ENCODE measurements at regions not wholly inside any gene's neighbourhood (a gene's known extent, or its start where the extent isn't known, plus 50 kb on each side); places are given as distances from the start of the nearest gene placed in this dataset.

DNA sequence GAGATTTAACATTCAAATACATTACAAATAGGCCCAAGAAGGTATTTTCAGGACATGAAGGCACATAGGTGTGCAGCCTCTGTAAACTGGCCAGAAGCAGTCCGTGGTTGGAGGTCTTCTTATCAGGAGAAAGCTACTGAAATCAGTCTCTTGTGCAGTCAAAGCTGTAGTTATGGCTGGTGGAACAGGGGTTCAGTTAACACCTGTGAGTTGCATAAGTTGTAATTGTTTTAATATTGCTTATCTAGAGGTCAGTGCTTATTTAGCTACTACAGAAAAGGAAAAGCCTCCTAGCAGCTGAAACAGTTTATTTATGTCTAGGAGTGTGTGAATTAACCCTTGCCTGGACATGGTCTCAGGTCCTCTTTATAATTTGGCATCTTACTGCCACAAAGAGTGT is 377.6 kb upstream of the MDGA2 start:
- no peak for ATAC-seq

DNA sequence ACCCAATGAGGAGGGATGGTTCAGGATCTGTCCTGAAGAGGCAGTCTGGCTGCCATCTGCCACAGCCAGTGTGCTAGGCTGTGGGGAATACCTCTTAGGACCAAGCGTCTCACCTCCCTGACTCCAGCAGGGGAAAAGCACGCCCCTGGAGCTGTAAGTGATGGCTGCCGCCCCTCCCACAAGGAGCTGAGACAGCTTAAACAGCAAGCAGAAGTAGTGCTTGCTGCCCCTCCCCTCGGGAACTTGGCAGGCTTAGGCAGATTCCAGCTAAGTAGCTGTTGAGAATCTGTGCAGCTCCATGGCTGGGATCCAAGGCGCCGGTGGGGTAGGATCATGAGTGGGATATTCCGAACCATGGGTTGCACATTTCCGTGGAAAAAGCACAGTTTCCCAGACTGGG is 360.4 kb upstream of the MDGA2 start:
- ATAC-seq = no peak
- TF ChIP-seq, protein P1, sequence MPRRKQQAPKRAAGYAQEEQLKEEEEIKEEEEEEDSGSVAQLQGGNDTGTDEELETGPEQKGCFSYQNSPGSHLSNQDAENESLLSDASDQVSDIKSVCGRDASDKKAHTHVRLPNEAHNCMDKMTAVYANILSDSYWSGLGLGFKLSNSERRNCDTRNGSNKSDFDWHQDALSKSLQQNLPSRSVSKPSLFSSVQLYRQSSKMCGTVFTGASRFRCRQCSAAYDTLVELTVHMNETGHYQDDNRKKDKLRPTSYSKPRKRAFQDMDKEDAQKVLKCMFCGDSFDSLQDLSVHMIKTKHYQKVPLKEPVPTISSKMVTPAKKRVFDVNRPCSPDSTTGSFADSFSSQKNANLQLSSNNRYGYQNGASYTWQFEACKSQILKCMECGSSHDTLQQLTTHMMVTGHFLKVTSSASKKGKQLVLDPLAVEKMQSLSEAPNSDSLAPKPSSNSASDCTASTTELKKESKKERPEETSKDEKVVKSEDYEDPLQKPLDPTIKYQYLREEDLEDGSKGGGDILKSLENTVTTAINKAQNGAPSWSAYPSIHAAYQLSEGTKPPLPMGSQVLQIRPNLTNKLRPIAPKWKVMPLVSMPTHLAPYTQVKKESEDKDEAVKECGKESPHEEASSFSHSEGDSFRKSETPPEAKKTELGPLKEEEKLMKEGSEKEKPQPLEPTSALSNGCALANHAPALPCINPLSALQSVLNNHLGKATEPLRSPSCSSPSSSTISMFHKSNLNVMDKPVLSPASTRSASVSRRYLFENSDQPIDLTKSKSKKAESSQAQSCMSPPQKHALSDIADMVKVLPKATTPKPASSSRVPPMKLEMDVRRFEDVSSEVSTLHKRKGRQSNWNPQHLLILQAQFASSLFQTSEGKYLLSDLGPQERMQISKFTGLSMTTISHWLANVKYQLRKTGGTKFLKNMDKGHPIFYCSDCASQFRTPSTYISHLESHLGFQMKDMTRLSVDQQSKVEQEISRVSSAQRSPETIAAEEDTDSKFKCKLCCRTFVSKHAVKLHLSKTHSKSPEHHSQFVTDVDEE (CRISPR knock-in tag; IDR thresholded peaks at IDR 0.05) = no peak
- TF ChIP-seq ZFP3 (CRISPR knock-in tag; IDR thresholded peaks at IDR 0.05) (no peak), ISL1 (CRISPR knock-in tag; IDR thresholded peaks at IDR 0.05) (no peak), CSDC2 (CRISPR knock-in tag; IDR thresholded peaks at IDR 0.05) (no peak), TCF4 (CRISPR knock-in tag; IDR thresholded peaks at IDR 0.05; ENCODE audit: borderline replicate concordance) (no peak), GLIS3 (CRISPR knock-in tag; IDR thresholded peaks at IDR 0.05) (no peak), ZFP30 (CRISPR knock-in tag; IDR thresholded peaks at IDR 0.05) (no peak)
- TF ChIP-seq, protein P2, sequence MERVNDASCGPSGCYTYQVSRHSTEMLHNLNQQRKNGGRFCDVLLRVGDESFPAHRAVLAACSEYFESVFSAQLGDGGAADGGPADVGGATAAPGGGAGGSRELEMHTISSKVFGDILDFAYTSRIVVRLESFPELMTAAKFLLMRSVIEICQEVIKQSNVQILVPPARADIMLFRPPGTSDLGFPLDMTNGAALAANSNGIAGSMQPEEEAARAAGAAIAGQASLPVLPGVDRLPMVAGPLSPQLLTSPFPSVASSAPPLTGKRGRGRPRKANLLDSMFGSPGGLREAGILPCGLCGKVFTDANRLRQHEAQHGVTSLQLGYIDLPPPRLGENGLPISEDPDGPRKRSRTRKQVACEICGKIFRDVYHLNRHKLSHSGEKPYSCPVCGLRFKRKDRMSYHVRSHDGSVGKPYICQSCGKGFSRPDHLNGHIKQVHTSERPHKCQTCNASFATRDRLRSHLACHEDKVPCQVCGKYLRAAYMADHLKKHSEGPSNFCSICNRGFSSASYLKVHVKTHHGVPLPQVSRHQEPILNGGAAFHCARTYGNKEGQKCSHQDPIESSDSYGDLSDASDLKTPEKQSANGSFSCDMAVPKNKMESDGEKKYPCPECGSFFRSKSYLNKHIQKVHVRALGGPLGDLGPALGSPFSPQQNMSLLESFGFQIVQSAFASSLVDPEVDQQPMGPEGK (CRISPR knock-in tag; IDR thresholded peaks at IDR 0.05; ENCODE audit: borderline replicate concordance) = no peak
- TF ChIP-seq, protein P3, sequence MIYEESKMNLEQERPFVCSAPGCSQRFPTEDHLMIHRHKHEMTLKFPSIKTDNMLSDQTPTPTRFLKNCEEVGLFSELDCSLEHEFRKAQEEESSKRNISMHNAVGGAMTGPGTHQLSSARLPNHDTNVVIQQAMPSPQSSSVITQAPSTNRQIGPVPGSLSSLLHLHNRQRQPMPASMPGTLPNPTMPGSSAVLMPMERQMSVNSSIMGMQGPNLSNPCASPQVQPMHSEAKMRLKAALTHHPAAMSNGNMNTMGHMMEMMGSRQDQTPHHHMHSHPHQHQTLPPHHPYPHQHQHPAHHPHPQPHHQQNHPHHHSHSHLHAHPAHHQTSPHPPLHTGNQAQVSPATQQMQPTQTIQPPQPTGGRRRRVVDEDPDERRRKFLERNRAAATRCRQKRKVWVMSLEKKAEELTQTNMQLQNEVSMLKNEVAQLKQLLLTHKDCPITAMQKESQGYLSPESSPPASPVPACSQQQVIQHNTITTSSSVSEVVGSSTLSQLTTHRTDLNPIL (CRISPR knock-in tag; IDR thresholded peaks at IDR 0.05; ENCODE audit: low read depth) = no peak
- TF ChIP-seq, protein P4, sequence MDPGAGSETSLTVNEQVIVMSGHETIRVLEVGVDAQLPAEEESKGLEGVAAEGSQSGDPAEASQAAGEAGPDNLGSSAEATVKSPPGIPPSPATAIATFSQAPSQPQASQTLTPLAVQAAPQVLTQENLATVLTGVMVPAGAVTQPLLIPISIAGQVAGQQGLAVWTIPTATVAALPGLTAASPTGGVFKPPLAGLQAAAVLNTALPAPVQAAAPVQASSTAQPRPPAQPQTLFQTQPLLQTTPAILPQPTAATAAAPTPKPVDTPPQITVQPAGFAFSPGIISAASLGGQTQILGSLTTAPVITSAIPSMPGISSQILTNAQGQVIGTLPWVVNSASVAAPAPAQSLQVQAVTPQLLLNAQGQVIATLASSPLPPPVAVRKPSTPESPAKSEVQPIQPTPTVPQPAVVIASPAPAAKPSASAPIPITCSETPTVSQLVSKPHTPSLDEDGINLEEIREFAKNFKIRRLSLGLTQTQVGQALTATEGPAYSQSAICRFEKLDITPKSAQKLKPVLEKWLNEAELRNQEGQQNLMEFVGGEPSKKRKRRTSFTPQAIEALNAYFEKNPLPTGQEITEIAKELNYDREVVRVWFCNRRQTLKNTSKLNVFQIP (CRISPR knock-in tag; IDR thresholded peaks at IDR 0.05; ENCODE audit: borderline replicate concordance, low read depth) = no peak

More for the DNA sequence above, 377.6 kb upstream of the MDGA2 start:
- TF ChIP-seq SNAI2 (CRISPR knock-in tag; IDR thresholded peaks at IDR 0.05) (no peak), PPARA (CRISPR knock-in tag; IDR thresholded peaks at IDR 0.05; ENCODE audit: borderline replicate concordance) (no peak), ZC3H10 (CRISPR knock-in tag; IDR thresholded peaks at IDR 0.05) (no peak), TCF4 (CRISPR knock-in tag; IDR thresholded peaks at IDR 0.05; ENCODE audit: borderline replicate concordance) (no peak), ZNF70 (CRISPR knock-in tag; IDR thresholded peaks at IDR 0.05) (no peak), TOX (CRISPR knock-in tag; IDR thresholded peaks at IDR 0.05; ENCODE audit: borderline replicate concordance) (no peak), ARNTL (CRISPR knock-in tag; IDR thresholded peaks at IDR 0.05; ENCODE audit: borderline replicate concordance, low read depth) (no peak), ZNF8 (CRISPR knock-in tag; IDR thresholded peaks at IDR 0.05) (no peak), ZFP30 (CRISPR knock-in tag; IDR thresholded peaks at IDR 0.05) (no peak), CSDC2 (CRISPR knock-in tag; IDR thresholded peaks at IDR 0.05) (no peak)
- TF ChIP-seq, protein P1 (CRISPR knock-in tag; IDR thresholded peaks at IDR 0.05) = no peak
- TF ChIP-seq, protein P4 (CRISPR knock-in tag; IDR thresholded peaks at IDR 0.05; ENCODE audit: borderline replicate concordance, low read depth) = no peak
- TF ChIP-seq, protein P3 (CRISPR knock-in tag; IDR thresholded peaks at IDR 0.05; ENCODE audit: low read depth) = no peak
- TF ChIP-seq, protein P2 (CRISPR knock-in tag; IDR thresholded peaks at IDR 0.05; ENCODE audit: borderline replicate concordance) = no peak

All from SK-N-SH treated with all-trans-retinoic acid at 6 μM for 48 hours (cell line).